ENCODE measurements at regions not wholly inside any gene's neighbourhood (a gene's known extent, or its start where the extent isn't known, plus 50 kb on each side); places are given as distances from the start of the nearest gene placed in this dataset.
"Not testable (repeated sequence)": the region's sequence is repeated elsewhere in the genome, so short reads cannot be mapped to it uniquely, and the experiment has no call there.

- no peaks in the 10 kb centered on the region for H3K4me1 ChIP-seq
- H3K27me3 ChIP-seq (ENCODE audit: control insufficient read depth, insufficient read depth, low read length): no peaks in the 10 kb centered on the region
- H3K79me2 ChIP-seq: no peaks in the 10 kb centered on the region
- no peak overlapping the region for H3K4me2 ChIP-seq (ENCODE audit: low read length)
- no peak overlapping the region for H3K27ac ChIP-seq
- H2AFZ ChIP-seq: no peak overlapping the region
- no peaks in the 10 kb centered on the region for H3K36me3 ChIP-seq (ENCODE audit: control insufficient read depth, insufficient read depth, low read length)
- H3K9ac ChIP-seq: no peak overlapping the region
- TF ChIP-seq CTCF (IDR thresholded peaks at IDR 0.05): no peak
- no peak overlapping the region for H3K4me3 ChIP-seq (ENCODE audit: low read depth, low read length)
- no peaks in the 10 kb centered on the region for H3K9me3 ChIP-seq (ENCODE audit: control insufficient read depth, low read length)
These were observed 389.2 kb upstream of the LRRC3B start for GRCh38 chr3:26233374-26233773.

GRCh38 chr3:26236531-26236930 lies 386.0 kb upstream of the LRRC3B start:
- no peak overlapping the region for H3K27ac ChIP-seq
- TF ChIP-seq CTCF (IDR thresholded peaks at IDR 0.05): no peak
- no peak overlapping the region for H3K4me3 ChIP-seq (ENCODE audit: low read depth, low read length)

GRCh38 chr3:26237036-26237682 lies 385.4 kb upstream of the LRRC3B start:
- Histone ChIP-seq H3K9me3 (ENCODE audit: control insufficient read depth, low read length) (no peaks in the 10 kb centered on the region), H3K36me3 (ENCODE audit: control insufficient read depth, insufficient read depth, low read length) (no peaks in the 10 kb centered on the region), H3K4me1 (no peaks in the 10 kb centered on the region), H3K4me2 (ENCODE audit: low read length) (no peak overlapping the region), H3K27ac (no peak overlapping the region), H3K9ac (no peak overlapping the region), H3K4me3 (ENCODE audit: low read depth, low read length) (no peak overlapping the region), H2AFZ (no peak overlapping the region), H3K27me3 (ENCODE audit: control insufficient read depth, insufficient read depth, low read length) (no peaks in the 10 kb centered on the region), H3K79me2 (no peaks in the 10 kb centered on the region)
- no peak for TF ChIP-seq CTCF (IDR thresholded peaks at IDR 0.05)

More at GRCh38 chr3:26236531-26236930, 386.0 kb upstream of the LRRC3B start:
- Histone ChIP-seq H2AFZ (no peak overlapping the region), H3K9ac (no peak overlapping the region), H3K4me2 (ENCODE audit: low read length) (no peak overlapping the region), H3K27me3 (ENCODE audit: control insufficient read depth, insufficient read depth, low read length) (no peaks in the 10 kb centered on the region), H3K36me3 (ENCODE audit: control insufficient read depth, insufficient read depth, low read length) (no peaks in the 10 kb centered on the region), H3K9me3 (ENCODE audit: control insufficient read depth, low read length) (no peaks in the 10 kb centered on the region), H3K4me1 (no peaks in the 10 kb centered on the region), H3K79me2 (no peaks in the 10 kb centered on the region)

- not testable (repeated sequence) for H3K9ac ChIP-seq; H3K27me3 ChIP-seq (ENCODE audit: control insufficient read depth, insufficient read depth, low read length); H3K4me1 ChIP-seq; H3K36me3 ChIP-seq (ENCODE audit: control insufficient read depth, insufficient read depth, low read length); H2AFZ ChIP-seq; H3K9me3 ChIP-seq (ENCODE audit: control insufficient read depth, low read length); H3K27ac ChIP-seq; H3K4me3 ChIP-seq (ENCODE audit: low read depth, low read length); H3K4me2 ChIP-seq (ENCODE audit: low read length); H3K79me2 ChIP-seq
These were observed 378.0 kb upstream of the LRRC3B start for GRCh38 chr3:26244586-26244985.

GRCh38 chr3:26245236-26245635 lies 377.3 kb upstream of the LRRC3B start:
- H2AFZ ChIP-seq: no peak overlapping the region
- TF ChIP-seq CTCF (IDR thresholded peaks at IDR 0.05): no peak
- no peaks in the 10 kb centered on the region for H3K9me3 ChIP-seq (ENCODE audit: control insufficient read depth, low read length)
- no peak overlapping the region for H3K4me3 ChIP-seq (ENCODE audit: low read depth, low read length)
- no peak overlapping the region for H3K27ac ChIP-seq
- no peaks in the 10 kb centered on the region for H3K27me3 ChIP-seq (ENCODE audit: control insufficient read depth, insufficient read depth, low read length)
- H3K4me2 ChIP-seq (ENCODE audit: low read length): no peak overlapping the region
- no peak overlapping the region for H3K9ac ChIP-seq
- H3K36me3 ChIP-seq (ENCODE audit: control insufficient read depth, insufficient read depth, low read length): no peaks in the 10 kb centered on the region
- no peaks in the 10 kb centered on the region for H3K4me1 ChIP-seq
- no peaks in the 10 kb centered on the region for H3K79me2 ChIP-seq

Measured in parathyroid adenoma (tissue), 2 donors.